HG03575 (cell line): ENCODE measurements at regions not wholly inside any gene's neighbourhood (a gene's known extent, or its start where the extent isn't known, plus 50 kb on each side); places are given as distances from the start of the nearest gene placed in this dataset.
"Not testable (repeated sequence)": the region's sequence is repeated elsewhere in the genome, so short reads cannot be mapped to it uniquely, and the experiment has no call there.

Source experiments
- ATAC-seq: cut with Tn5 transposase; IDR thresholded peaks from one replicate; pipeline ENCODE4 v1.9.1; 2021; ENCODE audit not compliant: unreplicated experiment, insufficient number of reproducible peaks, low FRiP score; ENCODE audit errors: extremely low read depth

GRCh38 chr9:124084087-124084486 lies 72.5 kb downstream of the LHX2 start:
- no peak for ATAC-seq

DNA sequence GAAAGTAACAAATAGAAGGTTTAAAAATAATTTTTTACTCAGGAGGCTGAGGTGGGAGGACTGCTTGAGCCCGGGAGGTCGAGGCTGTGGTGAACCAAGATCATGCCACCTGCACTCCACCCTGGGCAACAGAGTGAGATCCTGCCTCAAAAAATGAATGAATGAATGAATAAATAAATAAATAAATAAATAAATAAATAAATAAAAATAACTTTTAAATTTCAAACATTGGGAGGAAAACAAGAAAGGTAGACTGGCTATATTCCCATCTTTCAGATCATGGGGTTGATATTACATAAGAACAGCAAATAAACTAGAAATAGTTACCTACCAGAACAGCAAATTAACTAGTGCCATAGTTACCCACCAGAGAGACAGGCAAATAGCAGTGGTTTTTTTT lies 75.7 kb downstream of the LHX2 start:
- ATAC-seq: no peak

DNA sequence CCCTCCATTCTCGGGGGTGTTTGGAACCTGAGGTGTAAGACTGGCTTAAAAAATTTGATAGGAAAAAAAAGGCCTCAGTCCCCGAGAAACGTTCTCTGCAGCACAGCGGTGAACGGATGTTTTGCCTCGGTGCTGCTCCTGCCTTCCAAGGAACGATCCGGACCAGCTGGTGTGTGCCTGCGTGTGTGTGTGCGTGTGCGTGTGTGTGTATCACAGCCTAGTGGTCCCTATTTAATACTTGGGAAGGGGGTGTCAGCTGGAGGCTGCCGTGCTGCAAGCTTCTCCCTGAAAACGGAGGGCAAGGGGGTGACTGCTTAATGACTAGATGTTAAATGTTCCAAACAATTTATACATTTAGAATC lies 76.9 kb downstream of the LHX2 start:
- no peak for ATAC-seq

DNA sequence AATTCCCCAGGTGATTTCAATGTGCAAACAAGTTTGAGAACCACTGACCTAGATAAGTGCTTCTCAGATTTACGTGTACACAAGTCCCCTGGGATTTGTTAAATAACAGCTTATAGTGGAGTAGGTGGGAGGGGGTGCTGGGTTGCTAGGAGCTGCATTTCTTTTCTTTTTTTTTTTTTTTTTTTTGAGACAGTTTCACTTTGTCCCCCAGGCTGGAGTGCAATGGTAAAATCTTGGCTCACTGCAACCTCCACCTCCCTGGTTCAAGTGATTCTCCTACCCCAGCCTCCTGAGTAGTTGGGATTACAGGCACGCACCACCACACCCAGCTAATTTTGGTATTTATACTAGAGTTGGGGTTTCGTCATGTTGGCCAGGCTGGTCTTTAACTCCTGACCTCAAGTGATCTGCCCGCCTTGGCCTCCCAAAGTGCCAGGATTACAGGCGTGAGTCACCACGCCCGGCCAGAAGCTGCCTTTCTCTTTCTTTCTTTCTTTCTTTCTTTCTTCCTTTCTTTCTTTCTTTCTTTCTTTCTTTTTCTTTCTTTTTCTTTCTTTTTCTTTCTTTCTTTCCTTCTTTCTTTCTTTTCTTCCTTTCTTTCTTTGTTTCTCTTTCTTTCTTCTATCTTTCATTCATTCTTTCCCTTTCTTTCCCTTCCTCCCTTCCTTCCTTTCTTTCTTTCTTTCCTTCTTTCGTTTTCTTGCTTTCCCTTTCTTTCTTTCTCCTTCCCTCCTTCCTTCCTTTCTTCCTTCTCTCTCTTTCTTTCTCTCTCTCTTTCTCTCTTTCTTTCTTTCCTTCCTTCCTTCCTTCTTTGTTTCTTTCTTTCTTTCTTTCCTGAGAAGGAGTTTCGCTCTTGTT lies 78.3 kb downstream of the LHX2 start:
- not testable (repeated sequence) for ATAC-seq

- ATAC-seq: no peak
These were observed 86.8 kb downstream of the LHX2 start for GRCh38 chr9:124098141-124098905.

- no peak for ATAC-seq
These were observed 88.3 kb downstream of the LHX2 start for GRCh38 chr9:124099860-124100259.

DNA sequence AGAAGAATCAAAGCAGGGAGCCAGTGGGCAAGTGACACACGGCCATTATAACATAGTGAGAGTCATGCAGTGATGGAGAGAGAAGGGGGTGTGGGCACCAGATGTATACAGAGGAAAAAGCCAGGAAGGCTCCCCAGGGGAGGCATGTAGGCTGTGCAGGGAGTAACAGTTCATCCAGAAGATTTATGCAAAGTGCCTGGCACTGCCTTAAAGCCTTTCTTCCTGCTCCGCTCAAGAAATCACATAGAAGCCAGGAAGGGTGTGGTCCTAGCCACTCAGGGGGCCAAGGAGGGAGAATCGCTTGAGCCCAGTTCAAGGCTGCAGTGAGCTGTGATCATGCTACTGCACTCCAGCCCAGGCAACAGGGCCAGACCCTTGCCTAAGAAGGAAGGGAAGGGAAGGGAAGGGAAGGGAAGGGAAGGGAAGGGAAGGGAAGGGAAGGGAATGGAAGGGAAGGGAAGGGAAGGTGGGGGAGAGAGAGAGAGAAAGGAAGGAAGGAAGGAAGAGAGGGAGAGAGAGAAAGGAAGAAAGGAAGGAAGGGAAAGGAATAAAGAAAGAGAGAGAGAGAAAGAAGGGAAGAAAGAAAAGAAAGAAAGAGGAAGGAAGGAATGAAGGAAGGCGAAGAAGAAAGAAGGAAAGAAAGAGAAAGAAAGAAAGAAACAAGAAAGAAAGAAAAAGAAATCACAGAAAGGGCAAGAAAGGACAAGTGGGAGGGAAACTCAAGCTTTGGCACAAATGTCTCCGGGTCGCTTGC lies 89.8 kb downstream of the LHX2 start:
- ATAC-seq: no peak

- ATAC-seq: no peak
These were observed 90.4 kb downstream of the LHX2 start for GRCh38 chr9:124101969-124102345.

DNA sequence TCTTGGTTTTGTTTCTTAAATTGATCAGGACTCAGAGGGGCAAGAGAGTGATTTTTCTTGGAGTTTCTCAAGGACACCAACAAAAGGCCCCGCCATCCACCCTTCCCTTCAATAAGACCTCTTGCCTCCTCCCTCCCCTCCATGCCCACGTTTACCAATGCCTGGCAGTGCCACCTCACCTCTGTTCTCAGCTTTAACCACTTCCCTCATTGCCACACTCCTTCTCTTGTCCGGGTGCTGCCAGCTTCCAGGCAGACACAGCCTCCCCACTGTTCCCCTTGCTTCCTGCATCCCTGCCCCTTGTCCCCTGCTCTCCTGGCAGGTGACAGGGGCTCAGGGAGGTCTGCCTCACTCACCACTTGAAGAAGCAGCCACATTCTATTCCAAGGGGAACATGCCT lies 90.8 kb downstream of the LHX2 start:
- no peak for ATAC-seq

GRCh38 chr9:124105266-124105665 lies 93.7 kb downstream of the LHX2 start:
- no peak for ATAC-seq

DNA sequence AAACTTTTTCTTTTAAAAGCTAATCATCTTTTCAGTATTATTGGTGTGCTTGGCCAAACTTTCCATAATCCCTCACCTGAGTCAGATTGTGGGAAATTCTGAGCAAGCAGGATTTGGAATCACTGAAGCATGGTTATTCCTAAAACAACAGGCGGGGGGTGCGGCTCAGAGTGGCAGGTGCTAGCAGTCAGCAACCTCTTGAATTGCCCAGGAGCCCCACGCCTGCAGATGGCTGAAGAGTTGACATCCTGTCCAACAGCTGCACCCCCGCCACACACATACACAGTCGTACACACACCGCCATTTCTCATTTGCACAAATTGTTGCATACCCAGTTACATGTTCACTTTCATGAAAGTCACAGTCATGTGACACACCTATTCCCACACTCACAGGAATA lies 96.6 kb downstream of the LHX2 start:
- no peak for ATAC-seq

GRCh38 chr9:124110307-124110915 lies 98.8 kb downstream of the LHX2 start:
- ATAC-seq: no peak

DNA sequence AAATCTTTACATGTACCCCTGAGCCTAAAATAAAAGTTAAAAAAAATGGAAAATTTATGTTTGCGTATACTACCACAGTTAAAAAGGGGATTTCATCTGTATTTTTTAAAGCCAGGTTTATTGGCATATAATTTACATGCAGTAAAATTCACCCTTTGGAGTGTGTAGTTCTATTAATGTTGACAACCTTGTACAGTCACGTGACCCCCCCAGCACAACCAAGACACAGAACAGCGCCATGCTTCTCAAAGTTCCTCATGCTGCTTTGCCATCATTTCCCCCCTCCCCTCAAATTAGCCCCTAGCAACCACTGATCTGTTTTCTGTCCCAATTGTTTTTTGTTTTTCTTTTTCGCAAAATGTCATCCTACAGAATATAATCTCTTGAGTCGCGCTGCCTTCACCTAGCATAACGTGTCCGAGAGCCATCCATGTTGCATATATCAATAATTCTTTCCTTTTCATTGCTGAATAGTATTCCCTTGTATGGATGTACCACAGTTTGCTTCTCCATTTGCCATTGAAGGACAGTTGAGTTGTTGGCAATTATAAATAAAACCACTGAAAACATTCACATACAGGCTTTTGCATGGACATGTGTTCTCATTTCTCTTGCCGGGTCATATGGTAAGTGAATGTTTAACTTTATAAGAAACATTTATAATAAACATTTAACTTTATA lies 105.3 kb downstream of the LHX2 start:
- no peak for ATAC-seq

- ATAC-seq: no peak
These were observed 107.3 kb downstream of the LHX2 start for GRCh38 chr9:124118894-124119293.

DNA sequence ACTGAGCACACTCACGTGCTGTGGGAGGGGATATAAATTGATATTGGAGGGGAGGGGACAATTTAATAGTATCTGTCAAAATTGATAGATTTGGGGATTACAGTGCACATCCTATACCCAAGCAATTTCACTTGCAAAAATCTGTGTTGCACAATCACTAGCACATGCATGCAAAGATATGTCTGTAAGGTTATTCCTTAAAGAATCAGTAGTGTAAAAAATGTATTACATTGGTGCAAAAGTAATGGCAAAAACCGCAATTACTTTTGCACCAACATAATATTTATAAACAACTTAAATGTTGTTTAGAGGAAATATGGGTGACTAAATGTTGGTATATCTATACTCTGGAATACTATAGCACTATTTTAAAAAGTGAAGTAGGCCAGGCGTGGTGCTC lies 108.7 kb downstream of the LHX2 start:
- no peak for ATAC-seq

GRCh38 chr9:124121725-124122124 lies 110.2 kb downstream of the LHX2 start:
- no peak for ATAC-seq

DNA sequence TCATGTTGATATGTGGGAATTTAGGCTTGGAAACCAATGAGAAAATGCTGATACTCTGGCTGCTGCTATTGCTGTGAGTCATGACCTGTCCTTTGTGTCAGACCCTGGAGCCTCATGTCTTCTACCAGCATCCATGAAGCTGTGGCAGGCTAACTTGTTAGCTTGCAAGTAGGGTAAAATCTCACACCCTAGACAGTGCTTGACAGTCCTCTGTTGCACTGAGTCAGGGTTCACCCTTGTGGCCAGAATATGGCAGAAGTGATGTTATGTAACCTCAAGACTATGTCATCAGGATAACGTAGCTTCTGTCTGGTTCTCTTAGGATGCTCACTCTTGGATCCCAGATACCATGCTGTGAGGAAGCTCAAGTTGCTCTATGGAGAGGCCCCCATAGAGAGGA lies 110.8 kb downstream of the LHX2 start:
- no peak for ATAC-seq

DNA sequence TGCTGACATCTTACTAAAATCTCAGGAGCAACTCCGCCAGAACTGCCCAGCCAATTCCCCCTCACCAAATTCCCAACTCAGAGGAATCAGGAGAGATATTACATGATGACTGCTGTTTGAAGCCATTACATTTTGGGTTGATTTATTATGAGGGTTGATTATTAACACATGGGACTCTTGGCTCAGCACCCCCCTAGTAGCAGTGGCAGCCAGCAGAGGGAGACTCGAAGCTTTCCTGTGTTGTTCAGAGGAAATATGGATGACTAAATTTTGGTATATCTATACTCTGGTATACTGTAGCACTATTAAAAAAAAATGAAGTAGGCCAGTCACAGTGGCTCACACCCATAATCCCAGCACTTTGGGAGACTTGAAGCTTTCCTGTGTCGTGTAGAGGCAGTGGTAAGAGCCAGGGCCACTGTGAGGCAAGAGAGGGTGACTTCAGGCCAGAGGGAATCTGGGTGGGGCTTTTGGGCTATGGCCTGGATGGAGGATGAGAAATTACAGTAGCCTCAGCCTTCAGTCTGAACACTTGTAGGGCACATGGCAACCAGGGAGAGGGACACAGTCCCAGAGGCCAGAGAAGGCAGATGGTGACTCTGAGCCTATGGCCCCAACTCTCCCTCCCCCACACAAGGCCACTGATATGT lies 111.4 kb downstream of the LHX2 start:
- no peak for ATAC-seq
